Lower leg skin (tissue), 4 donors: ENCODE measurements at regions not wholly inside any gene's neighbourhood (a gene's known extent, or its start where the extent isn't known, plus 50 kb on each side); places are given as distances from the start of the nearest gene placed in this dataset.
"Not testable (repeated sequence)": the region's sequence is repeated elsewhere in the genome, so short reads cannot be mapped to it uniquely, and the experiment has no call there.

Source experiments
- DNase-seq, 2 donors: peaks; one replicate each; pipeline ENCODE4 v3.0.0-alpha.2; 2019; ENCODE audit warnings: low spot score in 2 of 2
- H3K4me3 ChIP-seq: fragments of 200-600 bp; sonication (generic); 2 replicates; pipeline ENCODE4 v1.5.1; 2017; ENCODE audit warnings: mild to moderate bottlenecking, low read depth; ENCODE audit not compliant: poor library complexity, severe bottlenecking
- CTCF ChIP-seq, 3 donors: fragments of 450-650 bp; IDR thresholded peaks; one replicate each; pipeline ENCODE4 v1.5.1; 2016; ENCODE audit warnings: antibody characterized with exemption in 3 of 3, mild to moderate bottlenecking in 3 of 3, moderate library complexity in 2 of 3
- POLR2A ChIP-seq, 2 donors: fragments of 450-650 bp; IDR thresholded peaks; one replicate each; pipeline ENCODE4 v1.6.1; 2016 to 2017; ENCODE audit warnings: antibody characterized with exemption in 2 of 2, mild to moderate bottlenecking in 1 of 2, moderate library complexity in 1 of 2
- WGBS, 2 donors: methylation state at CpG; one replicate each; pipeline ENCODE4 v1.1.5; 2018; 5-methylcytosine and 5-hydroxymethylcytosine counted together
- intact Hi-C: fragments of 100-400 bp; cut with DNase I; formaldehyde crosslinking; loops from one replicate; pipeline ENCODE4 v1.15.0; 2023; ENCODE audit warnings: low total_unique reads

GRCh38 chr3:3301476-3301875, 122.0 kb upstream of the CRBN start:
- 79 to 86% methylated on average over 1 of the region's 1 CpG for WGBS, 2 donors
- TF ChIP-seq POLR2A (IDR thresholded peaks at IDR 0.05), result no peak
- TF ChIP-seq CTCF (IDR thresholded peaks at IDR 0.05), result no peak
- no peak overlapping the region for H3K4me3 ChIP-seq
- DNase-seq, result no peak
- intact Hi-C loops, result no loop called here

- no peak for DNase-seq
- TF ChIP-seq POLR2A (IDR thresholded peaks at IDR 0.05) (no peak), CTCF (IDR thresholded peaks at IDR 0.05) (no peak)
- intact Hi-C loops, result no loop called here
- no peak overlapping the region for H3K4me3 ChIP-seq
- 52 to 61% methylated on average over 5 of the region's 5 CpGs for WGBS, 2 donors
Measured at GRCh38 chr3:3296979-3297381, 117.5 kb upstream of the CRBN start.

- TF ChIP-seq POLR2A (IDR thresholded peaks at IDR 0.05), result no peak
- no peak for TF ChIP-seq CTCF (IDR thresholded peaks at IDR 0.05)
- DNase-seq, result no peak
- no peak overlapping the region for H3K4me3 ChIP-seq
- intact Hi-C loops, result no loop called here
- 86 to 92% methylated on average over 1 of the region's 1 CpG for WGBS, 2 donors
Measured at GRCh38 chr3:3295586-3295985, 116.1 kb upstream of the CRBN start.

- 77 to 82% methylated on average over 3 of the region's 3 CpGs for WGBS, 2 donors
- DNase-seq, result not testable (repeated sequence)
Measured at GRCh38 chr3:3291756-3292283, 112.3 kb upstream of the CRBN start.

GRCh38 chr3:3288255-3288654, 108.8 kb upstream of the CRBN start:
- intact Hi-C loops, result no loop called here
- no peak for DNase-seq
- H3K4me3 ChIP-seq, result no peak overlapping the region
- no peak for TF ChIP-seq POLR2A (IDR thresholded peaks at IDR 0.05)
- no peak for TF ChIP-seq CTCF (IDR thresholded peaks at IDR 0.05)

More at GRCh38 chr3:3291756-3292283, 112.3 kb upstream of the CRBN start:
- intact Hi-C loops, result loop anchor here (5.0 kb wide), 1 partner anchor 1965 kb away; no protein-coding TSS in a partner anchor
- not testable (repeated sequence) for H3K4me3 ChIP-seq

- TF ChIP-seq POLR2A (IDR thresholded peaks at IDR 0.05) (no peak), CTCF (IDR thresholded peaks at IDR 0.05) (no peak)
- 73 to 74% methylated on average over 2 of the region's 2 CpGs for whole genome bisulfite sequencing, 2 donors
- H3K4me3 ChIP-seq, result no peak overlapping the region
- intact Hi-C loops, result no loop called here
- no peak for DNase-seq
Measured at GRCh38 chr3:3286014-3286413, 106.5 kb upstream of the CRBN start.
